Dermis blood vessel endothelial cell (primary cell): ENCODE measurements at regions not wholly inside any gene's neighbourhood (a gene's known extent, or its start where the extent isn't known, plus 50 kb on each side); places are given as distances from the start of the nearest gene placed in this dataset.
"Not testable (repeated sequence)": the region's sequence is repeated elsewhere in the genome, so short reads cannot be mapped to it uniquely, and the experiment has no call there.

Source experiments
- DNase-seq: peaks from one replicate; pipeline ENCODE4 v3.0.0; 2010

DNA sequence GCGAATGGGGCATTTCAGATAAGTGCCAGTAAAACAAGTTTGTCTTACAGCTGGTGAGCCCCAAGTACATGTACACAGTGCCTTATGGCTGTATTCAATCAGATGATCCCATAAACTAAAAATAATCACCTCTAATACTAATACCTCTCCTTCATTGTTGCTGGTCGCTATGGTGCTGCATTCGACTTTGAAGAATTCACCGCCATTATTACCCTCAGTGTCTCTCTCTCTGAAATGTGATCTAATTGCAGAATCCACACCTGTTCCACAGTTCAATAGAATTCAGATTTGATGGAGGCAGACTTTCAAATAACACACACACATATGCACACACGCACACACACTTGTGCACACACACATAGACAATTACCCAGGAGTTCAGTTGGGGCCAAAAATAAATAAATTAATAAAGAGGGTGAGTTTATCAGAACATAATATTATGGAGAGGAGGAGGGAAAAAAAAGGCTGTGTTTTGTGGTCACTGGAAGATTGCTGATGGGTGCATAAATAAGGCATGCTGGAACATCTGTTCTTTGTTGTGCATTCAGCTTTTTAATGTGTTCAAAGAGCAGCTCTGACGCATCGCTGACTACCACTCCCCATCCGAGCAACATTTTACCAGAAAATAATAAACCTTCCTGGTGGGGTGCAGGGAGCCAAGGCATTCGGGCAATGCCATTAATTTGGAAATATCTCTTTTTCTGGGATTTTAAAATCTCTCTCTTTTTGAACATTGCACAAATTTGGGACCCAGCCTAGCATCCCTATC is 235.7 kb downstream of the SATB1 start:
- DNase-seq: no peak

GRCh38 chr3:18188491-18188890 is 236.6 kb downstream of the SATB1 start:
- no peak for DNase-seq

GRCh38 chr3:18185624-18186023 is 239.5 kb downstream of the SATB1 start:
- DNase-seq: no peak

DNA sequence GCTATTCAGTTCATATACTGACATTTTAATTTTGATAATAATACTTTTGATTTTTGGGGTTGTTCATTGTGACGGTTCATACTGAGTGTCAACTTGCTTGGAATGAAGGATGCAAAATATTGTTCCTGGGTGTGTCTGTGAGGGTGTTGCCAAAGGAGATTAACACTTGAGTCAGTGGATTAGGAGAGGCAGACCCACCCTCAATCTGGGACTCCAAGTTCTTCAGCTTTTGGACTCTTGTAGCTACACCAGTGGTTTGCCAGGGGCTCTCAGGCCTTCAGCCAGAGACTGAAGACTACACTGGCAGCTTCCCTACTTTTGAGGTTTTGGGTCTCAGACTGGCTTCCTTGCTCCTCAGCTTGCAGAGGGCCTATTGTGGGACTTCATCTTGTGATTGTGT is 242.2 kb downstream of the SATB1 start:
- DNase-seq: not testable (repeated sequence)

- DNase-seq: no peak
Measured at GRCh38 chr3:18179521-18179920, 245.6 kb downstream of the SATB1 start.

DNA sequence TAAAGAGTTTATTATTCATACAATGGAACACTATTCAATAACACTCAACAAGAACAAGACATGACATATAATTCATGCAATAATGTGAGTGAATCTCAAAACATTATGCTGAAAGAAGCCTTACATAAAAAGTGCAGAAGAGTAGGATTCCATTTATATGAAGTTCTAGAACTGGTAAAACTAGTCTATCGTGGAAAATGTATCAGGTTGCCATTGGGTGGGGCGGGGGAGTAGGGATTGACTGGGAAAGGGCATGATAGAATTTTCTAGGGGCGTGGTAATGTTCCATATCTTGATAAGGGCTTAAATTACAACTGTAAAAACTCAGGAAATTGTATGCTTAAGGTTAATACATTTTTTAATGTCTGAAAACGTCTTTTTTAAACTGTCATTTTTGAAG is 247.9 kb downstream of the SATB1 start:
- DNase-seq: no peak

DNA sequence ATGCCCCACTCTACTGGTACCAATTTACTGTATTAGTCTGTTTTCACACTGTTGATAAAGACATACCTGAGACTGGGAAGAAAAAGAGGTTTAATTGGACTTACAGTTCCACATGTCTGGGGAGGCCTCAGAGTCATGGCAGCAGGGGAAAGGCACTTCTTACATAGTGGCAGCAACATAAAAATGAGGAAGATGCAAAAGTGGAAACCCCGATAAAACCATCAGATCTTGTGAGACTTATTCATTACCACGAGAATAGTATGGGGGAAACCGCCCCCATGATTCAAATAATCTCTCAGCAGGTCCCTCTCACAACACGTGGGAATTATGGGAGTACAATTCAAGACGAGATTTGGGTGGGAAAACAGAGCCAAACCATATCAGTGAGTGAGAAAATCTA is 251.2 kb downstream of the SATB1 start:
- DNase-seq: not testable (repeated sequence)

DNA sequence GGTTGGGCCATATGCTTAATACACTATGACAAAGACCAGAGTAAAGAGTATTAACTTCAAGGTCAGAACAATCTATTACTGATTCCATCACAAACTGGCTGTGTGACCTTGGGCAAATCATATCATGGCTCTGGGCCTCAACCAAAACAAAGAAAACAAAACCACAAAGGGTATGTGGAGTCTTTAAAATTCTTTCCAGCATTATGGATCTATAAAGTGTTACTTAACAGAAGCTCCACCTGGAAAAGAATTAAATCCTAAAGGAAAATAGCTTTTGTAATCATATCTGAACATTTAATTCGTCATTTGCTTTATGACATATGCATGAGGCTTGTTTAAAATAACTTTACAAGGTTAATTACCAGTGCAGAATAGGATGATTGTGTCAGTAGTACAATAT is 265.5 kb downstream of the SATB1 start:
- DNase-seq: no peak

DNA sequence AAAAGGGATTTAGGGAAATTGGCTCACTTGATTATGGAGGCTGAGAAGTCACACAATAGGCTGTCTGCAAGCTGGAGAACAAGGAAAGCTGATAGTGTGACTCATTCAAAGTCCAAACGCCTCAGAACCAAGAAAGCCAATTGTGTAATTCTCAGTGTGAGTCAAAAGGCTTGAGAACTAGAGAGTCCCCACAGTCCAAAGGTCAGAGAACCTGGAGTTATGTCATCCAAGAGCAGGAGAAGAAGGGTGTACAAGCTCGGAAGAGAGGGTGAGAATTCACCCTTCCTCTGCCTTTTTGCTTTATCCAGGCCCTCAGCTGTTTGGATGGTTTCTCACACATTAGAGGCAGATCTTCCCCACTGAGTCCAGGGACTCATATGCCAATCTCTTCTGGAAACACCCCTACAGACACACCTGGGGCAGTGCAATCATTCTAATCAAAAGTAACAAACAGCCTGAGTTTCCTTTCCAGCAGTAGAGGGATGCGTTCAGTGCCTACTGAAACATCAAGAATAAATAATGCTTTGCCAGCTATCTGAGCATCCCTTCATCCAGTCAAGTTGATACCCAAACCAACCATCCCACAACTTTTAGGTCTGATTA is 271.5 kb downstream of the SATB1 start:
- no peak for DNase-seq

DNA sequence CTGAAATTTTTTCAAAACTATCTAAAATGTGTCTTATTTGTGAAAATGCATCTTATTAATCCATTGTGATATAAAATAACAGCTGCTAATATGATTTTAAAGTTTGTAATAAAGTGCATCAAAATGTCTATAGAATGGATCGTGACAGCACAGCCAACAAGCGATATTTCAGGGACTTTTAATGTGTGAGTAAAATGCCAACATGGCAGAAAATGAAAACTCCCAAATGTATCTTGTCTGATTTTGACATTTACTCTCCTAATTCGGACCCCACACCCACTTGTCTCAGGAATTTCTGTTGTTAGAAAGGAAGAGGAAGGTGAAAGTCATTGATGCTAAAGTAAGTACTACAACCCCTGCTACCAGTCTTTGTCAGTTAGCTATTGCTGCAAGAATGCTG is 273.9 kb downstream of the SATB1 start:
- DNase-seq: no peak

GRCh38 chr3:18149935-18150334 is 275.2 kb downstream of the SATB1 start:
- DNase-seq: no peak

DNA sequence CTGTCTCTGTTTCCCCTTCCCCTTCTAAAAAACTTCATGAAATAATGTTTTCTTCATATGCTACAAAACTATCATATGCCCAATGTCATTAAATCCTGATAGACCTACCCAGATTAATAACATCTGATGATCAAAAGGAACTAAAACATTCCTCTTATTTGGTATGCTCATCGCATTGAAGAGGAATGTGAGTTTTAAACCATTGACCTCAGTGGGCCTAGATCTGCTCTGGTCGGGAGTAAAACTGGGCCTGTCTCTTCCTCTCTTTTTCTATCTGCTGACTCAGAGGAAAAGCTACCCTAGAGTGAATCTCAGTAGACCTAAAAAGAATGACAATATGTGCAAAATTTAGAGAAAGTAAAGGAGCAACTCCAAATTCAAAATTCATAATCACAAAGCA is 275.8 kb downstream of the SATB1 start:
- DNase-seq: no peak

DNA sequence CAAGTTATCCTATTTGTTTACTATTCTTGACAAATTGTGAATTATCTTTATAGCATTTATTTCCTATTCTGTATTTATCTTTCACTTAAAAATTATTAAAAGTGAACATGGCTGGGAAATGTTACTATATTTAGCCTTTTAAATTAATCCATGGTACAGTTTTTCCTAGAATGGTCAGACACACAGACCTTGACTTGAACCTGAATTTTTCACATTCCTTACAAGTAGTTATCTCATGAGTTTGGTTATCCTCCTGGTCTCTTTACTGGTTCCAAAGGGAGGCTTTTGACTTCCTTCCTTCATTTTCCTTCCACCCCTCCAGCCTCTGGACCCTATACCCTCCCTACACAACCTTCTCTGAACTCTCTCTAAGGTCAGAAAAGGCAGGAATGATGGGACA is 280.6 kb downstream of the SATB1 start:
- DNase-seq: no peak

DNA sequence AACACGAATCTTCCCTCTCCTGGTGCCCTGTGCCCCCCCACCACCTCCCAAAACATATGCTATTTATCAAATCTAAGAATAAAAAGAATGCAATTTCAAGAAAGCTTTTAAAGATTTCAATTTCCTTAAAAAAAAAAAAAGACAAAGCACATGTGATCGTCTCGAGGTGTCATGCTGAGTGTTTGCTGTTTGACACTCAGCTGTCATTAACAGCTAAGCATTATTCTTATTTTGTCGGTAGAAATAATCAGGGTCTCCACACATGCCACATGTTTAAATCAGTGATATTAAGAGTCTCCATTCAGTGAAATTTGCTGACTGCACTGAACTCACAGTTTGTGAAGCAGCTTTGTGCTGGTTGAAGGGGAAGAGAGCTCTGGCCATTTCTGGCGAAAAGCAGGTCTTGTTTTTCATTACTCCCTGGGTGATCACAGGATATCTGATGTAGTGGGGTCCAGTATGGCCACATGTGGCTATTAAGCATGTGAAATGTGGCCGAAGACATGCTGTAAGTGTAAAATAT is 281.8 kb downstream of the SATB1 start:
- no peak for DNase-seq

DNA sequence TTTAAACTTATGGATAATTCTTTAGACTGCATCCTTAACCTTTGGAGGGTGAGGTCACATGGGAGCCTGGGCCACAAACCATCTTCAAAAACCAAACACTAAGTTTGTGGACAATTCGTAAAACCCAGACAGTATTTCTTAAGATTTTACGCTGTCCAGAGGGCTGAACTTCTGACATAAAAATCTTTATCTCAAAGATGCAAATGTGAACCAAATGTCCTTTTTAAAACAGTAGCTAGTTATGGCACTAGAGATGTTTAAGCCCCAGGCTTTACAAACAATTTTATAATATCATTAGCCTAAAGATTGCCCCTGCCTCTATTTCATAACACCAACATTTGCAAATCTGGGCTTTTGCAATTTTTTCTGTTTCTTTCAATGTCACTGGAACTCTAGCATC is 287.2 kb downstream of the SATB1 start:
- no peak for DNase-seq

- DNase-seq: no peak
Measured at GRCh38 chr3:18135060-18135814, 289.9 kb downstream of the SATB1 start.

DNA sequence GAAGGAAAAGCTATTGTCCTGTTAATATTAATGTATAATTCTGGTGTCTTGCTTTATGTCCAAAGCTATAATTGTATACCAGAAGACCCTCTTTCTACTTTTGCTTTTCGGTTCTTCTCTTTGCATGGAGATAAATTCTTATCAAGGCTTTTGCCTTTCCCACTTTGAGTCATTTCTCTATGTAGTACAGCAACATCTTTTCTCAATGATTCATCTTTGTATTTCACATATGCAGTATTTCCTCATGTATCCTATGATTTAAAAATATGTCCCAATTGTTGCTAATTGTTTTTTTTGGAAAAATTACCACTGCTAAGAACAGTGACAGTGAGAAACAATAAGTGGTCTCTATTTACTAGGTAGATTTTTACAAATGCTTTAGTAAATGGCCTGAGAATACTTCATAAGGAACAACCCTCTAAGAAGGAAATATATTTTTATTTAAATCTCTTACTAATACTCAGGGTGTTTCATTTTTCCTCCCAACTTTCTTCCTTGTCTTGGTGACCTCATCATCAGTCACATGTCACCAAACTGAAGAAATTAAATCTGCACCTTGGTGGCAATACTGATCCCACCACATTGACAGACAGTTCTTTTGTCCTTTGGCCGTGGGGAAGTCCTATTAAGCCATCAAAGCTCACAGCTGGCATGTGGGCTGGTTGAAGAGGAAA is 290.6 kb downstream of the SATB1 start:
- DNase-seq: no peak

- no peak for DNase-seq
Measured at GRCh38 chr3:18132991-18133390, 292.1 kb downstream of the SATB1 start.

GRCh38 chr3:18127859-18128681 is 297.1 kb downstream of the SATB1 start:
- no peak for DNase-seq

- no peak for DNase-seq
Measured at GRCh38 chr3:18127174-18127858, 297.8 kb downstream of the SATB1 start.

GRCh38 chr3:18126772-18127171 is 298.4 kb downstream of the SATB1 start:
- no peak for DNase-seq

DNA sequence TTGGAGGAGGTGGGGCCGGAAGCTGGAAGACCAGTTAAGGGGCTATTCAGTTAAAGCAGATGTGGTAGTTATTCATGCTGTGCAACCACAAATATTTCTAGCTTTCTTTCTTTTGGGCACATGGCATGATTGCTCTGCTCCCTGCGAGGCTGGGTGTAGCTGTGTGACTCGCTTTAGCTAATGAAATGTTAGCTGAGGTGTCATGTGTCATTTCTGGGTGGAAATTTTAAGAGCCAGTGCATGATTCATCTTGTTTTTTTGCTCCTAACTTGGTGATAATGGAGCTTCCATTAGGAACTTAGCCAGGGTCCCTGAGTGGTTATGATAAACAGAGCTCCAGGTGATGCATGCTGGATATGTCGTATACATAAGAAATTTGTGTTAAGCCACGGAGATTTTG is 300.6 kb downstream of the SATB1 start:
- no peak for DNase-seq
